Subcutaneous abdominal adipose tissue (tissue), 5 donors: ENCODE measurements at regions not wholly inside any gene's neighbourhood (a gene's known extent, or its start where the extent isn't known, plus 50 kb on each side); places are given as distances from the start of the nearest gene placed in this dataset.

ENCODE experiments used
- H3K27ac ChIP-seq: one replicate; pipeline ENCODE4 v1.7.0; 2013; ENCODE audit warnings: low read depth, mild to moderate bottlenecking, inconsistent platforms, low read length, moderate library complexity
- H3K27me3 ChIP-seq, 5 donors: one replicate each; pipeline ENCODE4 v1.7.0; 2013; ENCODE audit warnings: low read length in 5 of 5, inconsistent platforms in 1 of 5; ENCODE audit not compliant: control insufficient read depth in 5 of 5, insufficient read depth in 4 of 5
- H3K36me3 ChIP-seq, 5 donors: one replicate each; pipeline ENCODE4 v1.7.0; 2013; ENCODE audit warnings: low read length in 5 of 5; ENCODE audit not compliant: control insufficient read depth in 5 of 5, insufficient read depth in 5 of 5
- H3K4me1 ChIP-seq, 5 donors: one replicate each; pipeline ENCODE4 v1.7.0; 2013; ENCODE audit warnings: low read length in 5 of 5, mild to moderate bottlenecking in 3 of 5, moderate library complexity in 1 of 5; ENCODE audit not compliant: control insufficient read depth in 5 of 5, insufficient read depth in 5 of 5
- H3K4me3 ChIP-seq, 5 donors: one replicate each; pipeline ENCODE4 v1.7.0; 2013; ENCODE audit warnings: low read length in 5 of 5, low read depth in 1 of 5
- H3K9ac ChIP-seq, 5 donors: one replicate each; pipeline ENCODE4 v1.7.0; 2013; ENCODE audit warnings: low read length in 5 of 5, mild to moderate bottlenecking in 4 of 5, moderate library complexity in 3 of 5
- H3K9me3 ChIP-seq, 5 donors: one replicate each; pipeline ENCODE4 v1.7.0; 2013; ENCODE audit warnings: low read length in 5 of 5; ENCODE audit not compliant: control insufficient read depth in 5 of 5
- donor health status: healthy.
- donor health status: healthy.
- donor health status: healthy.
- donor health status: healthy.
- donor health status: healthy.

- no peak overlapping the region for H3K4me3 ChIP-seq
- H3K4me1 ChIP-seq: no peaks in the 10 kb centered on the region
- H3K27ac ChIP-seq: no peak overlapping the region
- H3K9ac ChIP-seq: no peak overlapping the region
- no peaks in the 10 kb centered on the region for H3K36me3 ChIP-seq
- no peaks in the 10 kb centered on the region for H3K27me3 ChIP-seq
- no peaks in the 10 kb centered on the region for H3K9me3 ChIP-seq
These were observed 608.3 kb upstream of the CHRM3 start for GRCh38 chr1:238778113-238778512.

- Histone ChIP-seq H3K4me1 (no peaks in the 10 kb centered on the region), H3K27me3 (no peaks in the 10 kb centered on the region), H3K9ac (no peak overlapping the region), H3K9me3 (no peaks in the 10 kb centered on the region), H3K4me3 (no peak overlapping the region), H3K27ac (no peak overlapping the region), H3K36me3 (no peaks in the 10 kb centered on the region)
These were observed 608.8 kb upstream of the CHRM3 start for GRCh38 chr1:238777551-238777950.

GRCh38 chr1:238776126-238776525 is 610.2 kb upstream of the CHRM3 start:
- Histone ChIP-seq H3K36me3 (no peaks in the 10 kb centered on the region), H3K27me3 (no peaks in the 10 kb centered on the region), H3K27ac (no peak overlapping the region), H3K4me1 (no peaks in the 10 kb centered on the region), H3K9ac (no peak overlapping the region), H3K4me3 (no peak overlapping the region), H3K9me3 (no peaks in the 10 kb centered on the region)

GRCh38 chr1:238772322-238772721 is 614.0 kb upstream of the CHRM3 start:
- Histone ChIP-seq H3K27ac (no peak overlapping the region), H3K4me3 (no peak overlapping the region), H3K9ac (no peak overlapping the region), H3K9me3 (no peaks in the 10 kb centered on the region), H3K27me3 (no peaks in the 10 kb centered on the region), H3K4me1 (no peaks in the 10 kb centered on the region), H3K36me3 (no peaks in the 10 kb centered on the region)

- H3K9ac ChIP-seq: no peak overlapping the region
These were observed 619.0 kb upstream of the CHRM3 start for GRCh38 chr1:238767321-238767720.

GRCh38 chr1:238764779-238765178 is 621.6 kb upstream of the CHRM3 start:
- H3K27ac ChIP-seq: no peak overlapping the region
- H3K36me3 ChIP-seq: no peaks in the 10 kb centered on the region
- peaks cover 4 to 20% (median 14%) of the 10 kb centered on the region in 5 donors for H3K9me3 ChIP-seq
- H3K27me3 ChIP-seq: no peaks in the 10 kb centered on the region
- H3K4me3 ChIP-seq: no peak overlapping the region
- H3K4me1 ChIP-seq: no peaks in the 10 kb centered on the region
- H3K9ac ChIP-seq: no peak overlapping the region

More at GRCh38 chr1:238767321-238767720, 619.0 kb upstream of the CHRM3 start:
- H3K4me1 ChIP-seq: no peaks in the 10 kb centered on the region
- H3K27ac ChIP-seq: no peak overlapping the region
- H3K27me3 ChIP-seq: no peaks in the 10 kb centered on the region
- no peak overlapping the region for H3K4me3 ChIP-seq
- H3K9me3 ChIP-seq: peaks cover 4 to 20% (median 14%) of the 10 kb centered on the region in 5 donors
- H3K36me3 ChIP-seq: no peaks in the 10 kb centered on the region

- H3K36me3 ChIP-seq: no peaks in the 10 kb centered on the region
- H3K4me1 ChIP-seq: no peaks in the 10 kb centered on the region
- peaks cover 0 to under 1% (median 0%) of the 10 kb centered on the region in 5 donors for H3K9me3 ChIP-seq
- H3K27me3 ChIP-seq: no peaks in the 10 kb centered on the region
- H3K9ac ChIP-seq: no peak overlapping the region
- no peak overlapping the region for H3K27ac ChIP-seq
- H3K4me3 ChIP-seq: no peak overlapping the region
These were observed 633.1 kb upstream of the CHRM3 start for GRCh38 chr1:238753252-238753651.

GRCh38 chr1:238752327-238752726 is 634.0 kb upstream of the CHRM3 start:
- H3K4me3 ChIP-seq: no peak overlapping the region
- H3K27ac ChIP-seq: no peak overlapping the region
- no peaks in the 10 kb centered on the region for H3K36me3 ChIP-seq
- H3K9ac ChIP-seq: no peak overlapping the region
- H3K9me3 ChIP-seq: peaks cover 0 to 5% (median 0%) of the 10 kb centered on the region in 5 donors
- no peaks in the 10 kb centered on the region for H3K4me1 ChIP-seq
- H3K27me3 ChIP-seq: no peaks in the 10 kb centered on the region

GRCh38 chr1:238745069-238745468 is 641.3 kb upstream of the CHRM3 start:
- Histone ChIP-seq H3K4me1 (no peaks in the 10 kb centered on the region), H3K4me3 (no peak overlapping the region), H3K27ac (no peak overlapping the region), H3K9me3 (peaks cover 2 to 21% (median 10%) of the 10 kb centered on the region in 5 donors), H3K36me3 (no peaks in the 10 kb centered on the region), H3K9ac (no peak overlapping the region), H3K27me3 (no peaks in the 10 kb centered on the region)

GRCh38 chr1:238738892-238739291 is 647.5 kb upstream of the CHRM3 start:
- Histone ChIP-seq H3K36me3 (no peaks in the 10 kb centered on the region), H3K27ac (no peak overlapping the region), H3K9ac (no peak overlapping the region), H3K9me3 (no peaks in the 10 kb centered on the region), H3K4me1 (no peaks in the 10 kb centered on the region), H3K27me3 (no peaks in the 10 kb centered on the region), H3K4me3 (no peak overlapping the region)

- H3K36me3 ChIP-seq: no peaks in the 10 kb centered on the region
- H3K4me1 ChIP-seq: no peaks in the 10 kb centered on the region
- H3K27me3 ChIP-seq: no peaks in the 10 kb centered on the region
- no peak overlapping the region for H3K4me3 ChIP-seq
- H3K9me3 ChIP-seq: peaks cover 0 to 3% (median 0%) of the 10 kb centered on the region in 5 donors
- H3K9ac ChIP-seq: no peak overlapping the region
- H3K27ac ChIP-seq: no peak overlapping the region
These were observed 658.7 kb upstream of the CHRM3 start for GRCh38 chr1:238727670-238728069.
